Stomach (tissue), 4 donors: ENCODE measurements at regions not wholly inside any gene's neighbourhood (a gene's known extent, or its start where the extent isn't known, plus 50 kb on each side); places are given as distances from the start of the nearest gene placed in this dataset.

Experiments used
- CTCF ChIP-seq, 7 experiments: fragments of 450-650 bp in 4 of 7; fragments of 200-600 bp in 3 of 7; sonication (generic) in 3 of 7; IDR thresholded peaks; one replicate each; pipeline ENCODE4 v1.5.1; 2016 to 2019; ENCODE audit warnings: antibody characterized with exemption in 7 of 7, control low read depth in 2 of 7, mild to moderate bottlenecking in 1 of 7
- EP300 ChIP-seq: sonication (generic); formaldehyde crosslinking; IDR thresholded peaks from one replicate; pipeline ENCODE4 v1.6.1; 2017; ENCODE audit warnings: antibody characterized with exemption

GRCh38 chr13:70666883-70667556 lies 558.8 kb upstream of the KLHL1 start:
- TF ChIP-seq CTCF (IDR thresholded peaks at IDR 0.05) (no peak), EP300 (no peak)
